Fibroblast of peridontal ligament (primary cell): ENCODE measurements at regions not wholly inside any gene's neighbourhood (a gene's known extent, or its start where the extent isn't known, plus 50 kb on each side); places are given as distances from the start of the nearest gene placed in this dataset.
"Not testable (repeated sequence)": the region's sequence is repeated elsewhere in the genome, so short reads cannot be mapped to it uniquely, and the experiment has no call there.

Experiments
- DNase-seq: peaks from one replicate; pipeline ENCODE4 v3.0.0-alpha.2; 2010; ENCODE audit errors: extremely low read depth

DNA sequence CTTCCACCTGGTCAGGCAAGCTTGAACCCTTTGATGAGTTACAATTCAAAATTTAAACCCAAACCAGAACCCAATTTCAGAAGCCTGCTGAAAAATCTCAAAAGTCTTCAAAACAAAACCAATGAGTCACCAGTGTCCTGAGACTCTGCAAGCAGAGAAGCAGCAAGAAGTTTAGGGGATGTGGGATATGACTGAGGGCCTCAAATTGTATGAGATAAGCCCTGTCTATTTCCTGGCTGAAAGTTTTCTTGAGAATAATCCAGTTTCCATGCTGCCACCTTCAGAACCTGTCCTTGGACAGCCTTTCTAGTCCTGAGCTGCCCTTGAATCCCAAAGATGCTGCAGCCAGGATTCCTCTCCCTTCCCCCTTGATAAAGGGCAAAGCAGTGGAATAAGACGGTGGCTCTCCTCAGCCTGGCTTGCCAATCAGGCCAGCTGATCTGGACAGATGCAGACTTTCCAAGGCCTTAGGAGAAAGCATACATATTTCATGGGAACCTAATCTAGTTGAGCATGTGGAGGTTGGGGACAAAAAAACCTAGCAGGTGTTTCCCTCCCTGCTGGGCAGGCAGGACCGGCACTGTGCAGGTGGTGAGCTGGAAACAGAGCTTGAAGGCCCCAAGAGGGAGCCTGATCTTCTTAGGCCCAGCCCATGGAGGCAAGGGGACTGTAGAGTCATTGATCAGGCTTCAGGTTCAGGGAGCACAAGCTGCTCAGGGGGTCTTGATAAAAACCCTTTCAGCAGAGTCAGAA lies 278.0 kb upstream of the MGAT5 start:
- peak; percentile 32 for DNase-seq

- no peak for DNase-seq
Observed at GRCh38 chr2:133976659-133977058, 277.2 kb upstream of the MGAT5 start.

GRCh38 chr2:133977405-133977804 lies 276.5 kb upstream of the MGAT5 start:
- peak; percentile 36 for DNase-seq

DNA sequence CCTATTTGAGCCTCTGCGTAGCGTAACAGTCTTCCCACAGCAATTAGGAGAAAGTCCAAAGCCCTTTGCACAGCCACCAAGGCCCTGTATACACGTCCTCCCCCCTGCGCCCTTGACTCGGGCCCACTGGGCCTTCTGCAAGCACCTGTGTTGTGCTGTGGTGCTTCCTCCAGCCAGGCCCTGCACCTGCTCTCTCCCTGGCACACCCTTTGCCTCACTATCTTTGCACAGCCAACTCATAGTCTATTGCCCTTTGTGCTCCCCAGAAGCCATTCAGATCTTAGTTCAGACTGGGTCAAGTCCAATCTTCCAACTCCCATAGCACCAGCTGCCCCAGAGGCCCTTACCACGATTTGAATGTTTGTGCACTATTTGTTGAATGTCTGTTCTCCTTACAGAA lies 271.6 kb upstream of the MGAT5 start:
- no peak for DNase-seq

- DNase-seq: no peak
Observed at GRCh38 chr2:133985563-133985962, 268.3 kb upstream of the MGAT5 start.

DNA sequence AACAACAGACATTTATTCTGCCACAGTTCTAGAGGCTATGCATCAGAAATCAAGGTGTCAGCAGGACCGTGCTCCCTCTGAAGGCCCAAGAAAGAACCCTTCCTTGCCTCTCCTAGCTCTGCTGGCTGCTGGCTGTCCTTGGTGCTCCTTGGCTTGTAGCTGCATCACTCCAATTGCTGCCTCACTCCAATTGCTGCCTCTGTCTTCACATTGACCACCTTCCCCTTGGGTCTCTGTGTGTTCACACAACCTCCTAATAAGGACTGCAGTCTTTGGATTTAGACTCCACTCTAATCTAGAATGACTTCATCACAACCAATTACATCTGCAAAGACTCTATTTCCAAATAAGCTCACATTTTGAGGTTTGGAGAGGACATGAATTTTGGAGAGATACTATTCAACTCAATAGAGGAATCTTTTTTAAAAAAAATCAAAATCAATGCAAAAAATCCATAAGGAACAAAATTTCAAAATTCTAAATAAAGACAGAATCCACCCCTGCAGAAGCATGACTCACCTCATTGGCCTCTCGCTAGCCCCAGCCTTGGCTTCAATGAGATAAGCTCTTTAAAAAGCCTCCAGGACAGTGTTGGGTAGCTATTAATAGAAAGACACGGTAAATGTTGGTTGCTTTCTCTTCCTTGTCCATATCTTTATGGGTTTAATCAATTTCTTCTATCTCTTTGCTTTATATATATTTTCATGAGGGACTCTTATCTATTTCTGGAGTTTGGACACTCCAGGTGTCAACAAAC lies 267.6 kb upstream of the MGAT5 start:
- DNase-seq: peak; percentile 74

DNA sequence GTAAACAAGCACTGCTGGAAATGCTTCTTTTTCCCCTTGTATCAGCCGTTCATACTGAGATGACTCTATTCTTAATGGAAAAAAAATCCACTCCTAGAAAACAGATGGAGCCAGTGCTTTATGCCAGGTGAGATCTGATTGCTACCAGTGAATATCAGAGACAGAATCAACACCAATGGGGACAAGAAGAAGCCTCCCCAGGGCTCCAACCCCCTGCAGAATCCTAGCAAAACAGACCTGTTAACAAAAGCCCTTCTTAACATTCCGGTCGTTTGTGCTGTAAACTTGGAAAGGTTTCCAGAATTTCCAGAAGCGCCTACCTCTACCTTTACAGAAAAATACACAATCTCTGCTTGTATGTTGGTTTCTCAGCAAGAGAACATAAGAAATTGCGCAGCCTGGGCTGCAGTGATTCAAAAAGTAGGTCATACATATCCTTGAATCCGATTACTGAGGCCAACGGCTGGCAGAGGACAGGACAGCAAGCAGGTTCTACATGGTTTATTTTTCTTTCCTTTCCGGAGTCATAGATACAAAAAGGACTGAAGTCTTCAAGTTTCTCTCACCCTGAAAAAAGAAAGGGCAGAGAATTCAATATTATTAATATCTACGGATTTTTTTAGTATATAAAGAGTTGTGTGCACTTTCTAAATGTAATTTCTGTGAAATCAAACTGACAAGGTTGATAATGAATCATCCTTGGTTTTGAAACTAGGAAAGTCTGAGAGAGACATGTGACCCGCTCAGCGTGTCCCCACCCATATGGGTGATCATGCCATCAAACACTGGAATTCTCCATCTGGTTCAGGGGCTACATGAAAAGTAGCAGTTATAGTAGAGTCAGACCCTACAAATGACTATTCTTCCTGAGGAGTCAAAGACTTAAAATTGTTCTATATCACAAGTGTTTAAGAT lies 266.7 kb upstream of the MGAT5 start:
- DNase-seq: peak; percentile 35

DNA sequence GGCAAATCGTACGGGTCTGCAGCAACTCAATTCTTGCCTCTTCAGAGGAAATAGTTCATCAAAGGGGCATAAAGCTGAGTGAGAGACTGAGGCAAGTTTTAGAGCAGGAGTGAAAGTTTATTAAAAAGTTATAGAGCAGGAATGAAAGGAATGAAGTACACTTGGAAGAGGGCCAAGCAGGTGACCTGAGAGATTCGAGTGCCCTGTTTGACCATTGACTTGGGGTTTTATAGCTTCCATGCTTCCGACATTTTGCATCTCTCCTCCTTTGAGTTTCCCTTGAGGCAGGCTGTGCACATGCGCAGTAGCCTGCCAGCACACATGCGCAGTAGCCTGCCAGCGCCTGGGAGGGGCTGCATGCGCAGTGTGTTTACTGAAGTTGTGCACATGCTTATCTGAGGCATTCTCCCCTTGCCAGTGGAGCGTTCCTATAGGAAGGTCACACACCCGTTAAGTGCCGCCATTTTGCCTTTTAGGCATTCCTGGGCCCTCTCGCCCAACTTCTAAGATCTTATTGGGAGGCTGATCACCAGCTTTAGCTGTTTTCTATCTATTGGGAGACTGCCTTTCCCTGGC lies 265.5 kb upstream of the MGAT5 start:
- no peak for DNase-seq

GRCh38 chr2:133991606-133992168 lies 262.2 kb upstream of the MGAT5 start:
- no peak for DNase-seq

GRCh38 chr2:133992454-133992853 lies 261.4 kb upstream of the MGAT5 start:
- DNase-seq: no peak

DNA sequence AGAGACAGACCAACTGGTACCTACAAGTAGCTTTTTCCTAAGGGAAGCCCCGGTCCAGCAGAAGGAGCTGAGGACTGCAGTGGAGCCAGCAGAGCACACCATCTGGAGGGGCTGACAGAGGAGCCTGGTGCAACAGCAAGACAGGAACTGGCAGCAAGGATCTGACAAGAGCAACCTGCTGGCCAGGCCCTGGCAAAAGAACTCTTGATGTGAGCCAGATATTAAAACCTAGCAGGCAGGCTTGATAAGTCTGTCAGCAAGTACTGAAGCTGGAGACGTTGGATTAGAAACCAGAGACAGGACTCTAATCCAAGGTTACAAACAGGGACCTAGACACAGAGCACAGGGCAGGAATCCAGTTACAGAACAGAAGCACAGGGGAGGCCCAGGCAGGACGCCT lies 260.7 kb upstream of the MGAT5 start:
- no peak for DNase-seq

GRCh38 chr2:133998726-133999125 lies 255.1 kb upstream of the MGAT5 start:
- DNase-seq: not testable (repeated sequence)

- DNase-seq: no peak
Observed at GRCh38 chr2:134002391-134002790, 251.5 kb upstream of the MGAT5 start.

DNA sequence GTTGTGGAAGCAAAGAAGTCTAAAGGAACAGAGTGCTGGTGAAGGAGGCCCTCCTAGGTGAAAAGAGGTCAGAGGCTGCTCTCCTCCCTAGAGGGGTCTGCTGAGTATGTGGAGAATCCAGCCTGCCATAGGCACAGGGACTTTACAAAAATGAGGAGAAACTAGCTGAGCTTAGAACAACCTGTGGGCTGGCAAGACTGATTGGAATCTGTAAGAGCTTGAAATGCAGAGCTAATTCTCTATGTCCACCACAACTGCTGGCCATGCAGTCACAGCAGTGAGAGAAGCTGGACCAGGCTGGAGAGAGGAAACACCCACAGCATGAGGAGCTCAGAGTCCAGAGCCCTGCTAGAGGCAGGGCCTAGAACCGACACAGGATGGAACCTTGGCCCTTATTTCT lies 251.0 kb upstream of the MGAT5 start:
- no peak for DNase-seq

DNA sequence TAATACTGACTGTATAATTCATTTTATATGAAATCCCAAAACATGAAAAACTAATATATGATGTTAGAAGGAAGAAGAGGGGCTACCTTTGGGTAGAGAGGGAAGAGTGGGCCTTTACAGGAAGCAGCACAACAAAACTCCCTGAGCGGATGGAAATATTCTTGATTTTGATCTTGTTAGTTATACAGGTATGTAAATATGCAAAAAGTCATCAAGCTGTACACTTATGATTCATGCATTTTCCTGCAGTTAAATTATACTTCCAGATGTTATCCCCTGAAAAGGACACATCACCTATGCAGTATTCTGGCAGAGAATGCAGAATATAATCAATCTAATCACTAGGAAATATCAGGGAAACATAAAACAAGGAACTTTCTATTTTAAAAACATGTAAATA lies 249.4 kb upstream of the MGAT5 start:
- DNase-seq: no peak

GRCh38 chr2:134008837-134009236 lies 245.0 kb upstream of the MGAT5 start:
- DNase-seq: no peak

GRCh38 chr2:134009440-134009839 lies 244.4 kb upstream of the MGAT5 start:
- DNase-seq: no peak

GRCh38 chr2:134009906-134010305 lies 244.0 kb upstream of the MGAT5 start:
- not testable (repeated sequence) for DNase-seq

- DNase-seq: peak; percentile 61
Observed at GRCh38 chr2:134011936-134012586, 241.8 kb upstream of the MGAT5 start.

DNA sequence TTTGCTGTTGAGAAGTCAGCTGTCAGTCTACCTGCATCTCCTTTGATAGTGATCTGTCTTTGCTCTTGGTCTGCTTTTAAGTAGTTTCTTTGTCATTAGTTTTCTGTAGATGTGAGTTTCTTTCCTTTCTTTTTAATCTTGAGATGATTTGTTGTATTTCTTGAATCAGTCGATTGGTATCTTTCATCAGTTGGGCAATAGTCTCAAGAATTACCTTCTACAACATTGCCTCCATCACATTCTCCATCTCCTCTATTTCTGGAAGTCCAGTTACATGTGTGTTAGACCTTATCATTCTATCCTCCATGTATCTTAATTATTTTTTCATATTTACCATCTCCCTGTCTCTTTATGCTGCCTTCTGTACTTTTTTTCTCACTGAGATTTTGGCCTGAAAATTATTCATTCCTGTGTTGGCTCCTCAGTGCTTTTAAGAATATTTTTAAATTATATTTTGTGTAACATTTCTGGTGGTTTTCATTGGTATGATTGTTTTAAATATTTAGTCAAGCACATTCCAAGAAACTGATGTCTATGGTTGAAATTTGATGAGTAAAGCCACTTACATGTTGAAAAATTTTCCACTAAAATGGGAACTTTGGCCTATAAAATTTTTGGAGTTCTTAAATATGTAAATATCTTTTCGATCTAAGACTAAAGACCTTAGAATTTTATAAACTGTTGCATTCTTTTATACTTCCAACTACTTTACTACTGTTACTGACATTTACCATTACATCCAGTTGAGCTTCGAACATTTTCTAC lies 239.5 kb upstream of the MGAT5 start:
- peak; percentile 97 for DNase-seq
